ENCODE measurements at regions not wholly inside any gene's neighbourhood (a gene's known extent, or its start where the extent isn't known, plus 50 kb on each side); places are given as distances from the start of the nearest gene placed in this dataset.
A peak's percentile ranks its signal among the peaks of the same experiment; 100 is the strongest.
"Not testable (repeated sequence)": the region's sequence is repeated elsewhere in the genome, so short reads cannot be mapped to it uniquely, and the experiment has no call there.

DNA sequence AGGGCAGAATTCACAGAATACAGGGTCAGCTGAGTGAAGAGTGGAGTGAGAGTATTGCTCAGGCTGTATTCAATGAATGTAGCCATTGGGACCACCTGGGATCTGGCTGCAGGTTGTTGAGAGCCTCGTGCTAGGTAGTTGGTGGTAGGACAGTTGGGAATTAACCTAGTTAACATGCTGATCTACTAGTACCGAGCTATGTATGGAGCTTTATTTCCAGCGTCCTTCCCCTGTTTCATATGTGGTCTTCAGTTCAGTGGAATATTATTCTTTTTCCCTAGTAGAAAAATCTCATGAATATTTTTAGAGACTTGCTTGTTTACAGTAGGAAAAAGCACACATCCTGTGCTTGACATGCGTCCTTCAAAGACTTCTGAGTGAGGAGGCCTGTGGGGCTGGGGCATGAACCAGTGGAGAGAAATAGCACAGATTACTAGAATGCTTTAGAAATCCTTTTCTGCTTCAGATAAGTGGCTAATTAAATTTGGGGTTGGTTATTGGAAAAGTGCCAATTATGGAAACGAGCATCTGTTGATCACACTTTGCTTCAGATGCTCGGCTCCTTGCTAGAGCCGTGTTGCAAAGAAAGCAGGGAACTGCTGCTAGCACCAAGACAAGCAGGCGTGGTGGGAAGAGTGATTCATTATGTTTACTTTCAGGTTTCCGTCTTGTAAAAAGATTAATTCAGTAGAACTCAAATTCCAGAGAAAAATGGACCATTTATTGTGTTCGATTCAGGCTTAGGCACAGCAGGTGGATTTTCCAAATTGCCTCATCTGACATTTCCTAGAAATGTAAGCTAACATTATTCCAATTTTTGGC, 53.6 kb downstream of the ARF6 start:
- peak; percentile 57 for DNase-seq (ENCODE audit: low spot score)

DNA sequence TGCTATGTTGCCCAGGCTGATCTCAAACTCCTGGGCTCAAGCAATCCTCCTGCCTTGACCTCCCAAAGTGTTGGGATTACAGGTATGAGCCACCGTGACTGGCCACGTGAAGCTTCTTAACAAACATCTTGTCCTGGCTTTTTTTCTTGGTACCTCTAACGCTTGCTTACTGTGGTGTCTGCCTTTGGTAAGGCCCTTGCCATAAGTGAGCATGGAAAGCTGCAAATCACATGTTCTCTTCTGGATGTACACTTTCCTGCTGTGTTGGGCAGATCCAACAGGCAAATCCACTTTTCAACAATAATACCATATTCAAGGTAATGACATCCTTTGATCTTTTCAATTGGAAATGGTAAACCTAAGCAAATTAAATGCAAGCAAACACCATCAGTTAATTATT, 54.6 kb downstream of the ARF6 start:
- DNase-seq (ENCODE audit: low spot score): no peak

- DNase-seq (ENCODE audit: low spot score): no peak
Observed at GRCh38 chr14:49950275-49951228, 57.7 kb downstream of the ARF6 start.

GRCh38 chr14:49951229-49951607, 58.3 kb downstream of the ARF6 start:
- no peak for DNase-seq (ENCODE audit: low spot score)

GRCh38 chr14:49951691-49952345, 58.9 kb downstream of the ARF6 start:
- DNase-seq (ENCODE audit: low spot score): no peak

- DNase-seq (ENCODE audit: low spot score): no peak
Observed at GRCh38 chr14:49953196-49953595, 60.3 kb downstream of the ARF6 start.

- no peak for DNase-seq (ENCODE audit: low spot score)
Observed at GRCh38 chr14:49954171-49954631, 61.3 kb downstream of the ARF6 start.

DNA sequence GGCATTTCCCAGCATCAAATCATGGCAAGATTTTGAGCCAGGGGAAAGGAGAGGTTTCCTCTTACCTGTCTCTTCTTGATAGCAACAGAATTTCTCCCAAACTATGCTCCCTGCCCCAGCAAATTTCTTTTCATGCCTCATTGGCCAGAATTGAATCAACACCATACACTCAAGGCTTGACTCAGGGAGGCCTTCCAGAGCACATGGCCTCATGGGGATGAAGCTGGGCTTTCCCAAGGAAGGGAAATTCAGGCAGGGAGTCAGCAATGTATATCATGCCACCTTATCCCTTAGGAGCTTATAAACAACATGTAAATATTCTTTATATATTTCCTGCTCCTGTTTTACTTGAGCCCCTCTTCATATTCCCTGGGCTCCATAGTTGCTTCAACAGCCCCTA, 62.1 kb downstream of the ARF6 start:
- no peak for DNase-seq (ENCODE audit: low spot score)

DNA sequence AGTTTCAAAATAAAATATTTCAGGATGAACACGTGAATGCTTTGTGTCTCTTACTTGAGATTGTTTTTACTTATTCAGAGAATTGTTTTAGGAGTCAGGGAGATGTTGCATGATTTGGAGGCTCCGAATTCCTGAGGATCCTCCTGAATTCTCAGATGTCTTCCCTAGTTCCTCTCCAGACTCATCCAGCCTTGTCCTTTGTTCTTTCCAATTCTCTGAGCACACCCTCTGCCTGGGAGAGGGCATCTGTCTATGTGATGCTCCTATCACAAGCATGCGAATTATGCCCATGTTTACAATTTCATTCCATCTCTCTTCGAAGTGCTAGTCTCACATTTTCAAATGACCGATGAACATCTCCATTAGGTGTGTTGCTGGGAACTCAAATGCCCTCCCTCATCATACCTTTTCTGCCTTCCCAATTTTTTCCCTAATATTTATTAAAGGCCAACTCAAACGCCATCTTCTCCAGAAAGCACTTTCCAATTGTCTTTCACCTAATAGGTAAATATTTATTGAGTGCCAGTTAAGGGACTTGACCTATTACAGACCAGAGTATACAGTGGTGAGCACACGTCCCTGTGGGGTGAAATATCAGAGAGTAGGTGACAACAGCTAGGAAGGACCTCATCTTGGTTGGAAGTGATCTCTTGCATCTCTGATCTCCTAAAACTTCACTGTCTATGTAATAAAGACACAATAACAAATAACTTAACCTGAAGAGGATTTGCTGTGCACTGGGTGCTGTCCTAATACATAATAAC, 64.4 kb downstream of the ARF6 start:
- DNase-seq (ENCODE audit: low spot score): no peak

GRCh38 chr14:49959822-49960408, 67.0 kb downstream of the ARF6 start:
- DNase-seq (ENCODE audit: low spot score): no peak

- no peak for DNase-seq (ENCODE audit: low spot score)
Observed at GRCh38 chr14:49960453-49960852, 67.6 kb downstream of the ARF6 start.

- no peak for DNase-seq (ENCODE audit: low spot score)
Observed at GRCh38 chr14:49961270-49962222, 68.7 kb downstream of the ARF6 start.

GRCh38 chr14:49962621-49963020, 69.7 kb downstream of the ARF6 start:
- no peak for DNase-seq (ENCODE audit: low spot score)

GRCh38 chr14:49965068-49965651, 72.3 kb downstream of the ARF6 start:
- DNase-seq (ENCODE audit: low spot score): not testable (repeated sequence)

DNA sequence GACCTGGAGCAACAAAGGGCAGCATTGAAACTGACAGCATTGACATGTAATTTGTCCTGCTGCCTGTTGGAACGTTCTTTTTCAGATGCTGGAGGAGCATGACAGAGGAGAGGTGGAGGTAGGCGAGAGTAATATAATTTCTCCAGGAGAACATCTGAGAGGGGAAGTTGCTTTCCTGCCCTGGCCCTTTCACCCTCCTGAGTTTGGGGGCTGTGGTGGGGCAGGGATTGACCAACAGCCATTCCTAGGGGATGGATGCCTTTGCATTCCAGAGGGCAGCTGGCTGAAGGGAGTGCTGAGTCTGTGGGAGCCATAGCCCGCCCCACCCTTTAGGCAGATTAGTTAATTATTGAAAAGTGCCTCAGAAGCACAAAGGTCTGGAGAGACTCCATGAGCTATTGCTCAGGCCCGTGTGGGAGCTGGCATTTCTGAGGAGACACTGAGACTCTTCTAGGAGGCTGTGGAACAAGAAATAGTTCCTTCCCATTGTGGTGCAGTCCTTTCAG, 73.5 kb downstream of the ARF6 start:
- DNase-seq (ENCODE audit: low spot score): no peak

- no peak for DNase-seq (ENCODE audit: low spot score)
Observed at GRCh38 chr14:49966971-49967630, 74.2 kb downstream of the ARF6 start.

- DNase-seq (ENCODE audit: low spot score): no peak
Observed at GRCh38 chr14:49969961-49970360, 77.1 kb downstream of the ARF6 start.

- no peak for DNase-seq (ENCODE audit: low spot score)
Observed at GRCh38 chr14:49970474-49971147, 77.7 kb downstream of the ARF6 start.
